ENCODE measurements at regions not wholly inside any gene's neighbourhood (a gene's known extent, or its start where the extent isn't known, plus 50 kb on each side); places are given as distances from the start of the nearest gene placed in this dataset.

- TF ChIP-seq CTCF (IDR thresholded peaks at IDR 0.05) (no peak), POLR2A (IDR thresholded peaks at IDR 0.05) (no peak)
Observed at GRCh38 chr2:65974067-65974723, 460.7 kb upstream of the MEIS1 start.
